RCC 7860 (cell line): ENCODE measurements at regions not wholly inside any gene's neighbourhood (a gene's known extent, or its start where the extent isn't known, plus 50 kb on each side); places are given as distances from the start of the nearest gene placed in this dataset.

Experiments used
- DNase-seq: peaks from one replicate; pipeline ENCODE4 v3.0.0-alpha.2; 2015; ENCODE audit warnings: low spot score
- FAIRE-seq: peaks from 2 replicates; lab custom pipeline; 2012; peaks lifted over from hg19 to GRCh38; lab: Jason Lieb, UNC

DNA sequence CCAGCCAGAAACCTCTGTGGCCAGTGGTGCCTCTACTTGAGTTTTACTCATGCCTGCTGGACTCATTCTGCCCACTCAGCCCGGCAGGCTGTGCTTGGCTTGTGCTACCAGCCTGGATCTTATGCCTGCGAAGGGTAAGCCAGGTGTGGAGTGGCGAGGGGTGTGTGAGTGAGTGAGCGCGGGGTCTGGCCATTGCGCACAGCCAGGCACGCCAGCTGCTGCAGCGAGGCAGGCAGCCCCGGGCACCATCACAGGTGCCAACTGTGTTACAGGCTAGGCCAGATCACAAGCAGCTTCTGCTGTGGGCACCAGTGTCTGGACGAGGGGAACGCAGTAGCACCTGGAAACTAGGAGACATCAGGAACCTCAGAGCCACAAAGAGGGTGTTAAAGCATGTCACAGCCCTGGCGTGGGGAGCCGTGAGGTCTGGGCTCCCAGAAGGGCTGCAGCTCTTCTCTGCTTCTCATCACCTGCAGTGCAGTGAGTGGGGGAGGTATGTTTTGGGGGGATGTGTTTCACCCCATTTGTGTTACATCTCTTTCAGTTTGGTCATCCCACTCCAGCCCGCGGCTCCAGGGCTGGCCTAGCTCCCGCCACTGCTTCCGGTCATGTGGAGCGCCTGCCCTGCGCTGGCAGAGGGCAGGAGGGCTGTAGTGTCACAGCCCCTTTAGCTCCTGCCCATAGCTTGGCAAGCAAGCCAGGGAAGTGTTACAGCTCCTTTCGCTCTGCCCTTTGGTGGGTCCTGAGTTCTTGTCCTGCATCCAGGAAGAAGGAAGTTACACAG, 379.7 kb upstream of the IMPG1 start:
- FAIRE-seq (no peak), DNase-seq (no peak)

DNA sequence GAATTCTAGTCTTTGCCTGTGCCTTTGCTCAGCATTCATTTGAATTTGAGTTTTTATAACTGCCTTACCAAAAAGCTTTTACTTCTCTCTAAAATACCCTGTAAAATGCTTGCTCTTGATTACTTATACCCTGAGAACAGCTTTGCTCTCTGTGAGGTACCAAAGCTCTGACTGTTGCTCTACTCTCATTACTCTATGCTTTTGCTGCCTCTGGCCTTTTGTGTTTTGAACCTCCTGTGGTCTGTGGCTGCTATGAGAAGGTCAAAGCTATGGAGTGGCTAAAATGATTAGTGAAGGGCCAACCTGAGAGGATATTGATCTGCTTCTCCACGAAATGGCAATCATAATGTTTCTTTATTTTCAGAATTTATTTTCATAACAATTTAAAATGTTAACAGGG, 375.6 kb upstream of the IMPG1 start:
- DNase-seq (no peak), FAIRE-seq (no peak)

DNA sequence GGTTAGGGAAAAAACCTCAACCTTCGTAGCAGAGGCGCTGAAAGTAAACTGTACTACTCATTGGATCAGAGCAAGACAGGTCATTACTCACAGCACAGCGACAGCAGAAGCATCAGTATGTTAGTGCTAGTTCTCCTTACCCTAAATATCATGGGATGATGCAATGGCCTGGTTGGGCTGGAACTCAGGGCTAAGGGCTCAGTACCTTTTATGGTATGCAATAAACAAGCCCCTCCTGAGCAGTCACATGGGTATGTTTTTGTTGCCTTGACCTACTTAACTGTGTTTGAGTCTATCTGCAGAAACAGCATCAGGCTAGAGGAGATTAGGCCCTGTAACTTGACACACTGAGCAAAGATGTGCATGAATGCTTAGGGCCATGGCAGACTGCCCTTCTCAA, 369.4 kb upstream of the IMPG1 start:
- DNase-seq (no peak), FAIRE-seq (no peak)

DNA sequence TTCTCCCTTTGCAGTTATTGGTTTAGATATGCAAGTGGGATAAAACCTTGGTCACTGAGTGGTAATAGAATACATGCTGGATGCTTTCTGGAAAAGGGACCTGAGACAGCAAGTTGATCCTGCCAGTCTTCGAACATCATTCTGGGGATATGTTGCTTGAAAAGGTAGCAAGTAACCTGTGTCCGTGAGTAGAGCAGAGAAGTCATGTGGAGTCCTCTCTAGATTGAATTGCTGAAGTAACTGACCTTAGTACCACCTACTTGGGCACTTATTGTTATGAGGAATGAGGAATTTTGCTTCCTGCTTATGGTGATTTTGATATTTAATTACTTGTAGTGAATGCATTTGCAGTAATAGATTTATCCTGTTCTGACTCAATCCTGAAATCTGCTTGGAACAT, 367.3 kb upstream of the IMPG1 start:
- DNase-seq (no peak), FAIRE-seq (no peak)

DNA sequence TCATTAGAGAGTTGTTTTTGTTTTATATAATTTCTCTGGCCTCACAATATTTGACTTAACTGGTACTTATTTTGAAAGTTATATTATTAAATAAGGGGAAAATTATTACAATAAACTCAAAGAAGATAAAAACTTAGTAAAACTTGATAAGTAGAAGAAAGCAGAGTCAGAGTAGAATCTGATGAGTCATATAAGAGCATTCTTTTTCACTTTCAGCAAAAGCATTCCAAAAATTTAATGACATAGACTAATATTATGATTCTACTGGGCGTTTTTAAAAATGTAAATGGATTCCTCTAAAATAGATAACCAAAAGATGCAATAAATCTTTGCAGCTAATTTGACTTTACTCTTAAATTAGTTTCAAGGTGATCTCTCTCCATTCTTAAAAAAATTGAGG, 366.3 kb upstream of the IMPG1 start:
- FAIRE-seq (no peak), DNase-seq (no peak)

DNA sequence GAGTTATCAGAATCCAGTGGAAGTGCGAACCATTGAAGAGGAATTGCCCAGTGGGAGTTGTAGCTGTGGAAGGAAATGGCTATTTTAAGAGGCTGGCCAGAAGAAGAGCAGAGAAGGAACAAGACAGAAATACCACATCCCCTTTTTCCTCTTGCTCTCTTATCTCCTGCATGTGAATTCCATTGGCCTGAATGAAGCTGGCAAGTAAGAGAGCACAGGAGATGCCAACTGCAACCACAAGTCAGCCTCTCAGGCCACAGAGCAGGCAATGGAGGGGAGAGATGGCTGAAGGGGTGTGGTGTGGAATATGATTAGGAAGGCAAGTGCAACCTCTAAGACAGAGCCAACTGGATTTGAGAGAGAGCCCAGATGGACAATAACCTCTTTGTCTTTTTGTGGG, 362.7 kb upstream of the IMPG1 start:
- FAIRE-seq: no peak
- DNase-seq: no peak

DNA sequence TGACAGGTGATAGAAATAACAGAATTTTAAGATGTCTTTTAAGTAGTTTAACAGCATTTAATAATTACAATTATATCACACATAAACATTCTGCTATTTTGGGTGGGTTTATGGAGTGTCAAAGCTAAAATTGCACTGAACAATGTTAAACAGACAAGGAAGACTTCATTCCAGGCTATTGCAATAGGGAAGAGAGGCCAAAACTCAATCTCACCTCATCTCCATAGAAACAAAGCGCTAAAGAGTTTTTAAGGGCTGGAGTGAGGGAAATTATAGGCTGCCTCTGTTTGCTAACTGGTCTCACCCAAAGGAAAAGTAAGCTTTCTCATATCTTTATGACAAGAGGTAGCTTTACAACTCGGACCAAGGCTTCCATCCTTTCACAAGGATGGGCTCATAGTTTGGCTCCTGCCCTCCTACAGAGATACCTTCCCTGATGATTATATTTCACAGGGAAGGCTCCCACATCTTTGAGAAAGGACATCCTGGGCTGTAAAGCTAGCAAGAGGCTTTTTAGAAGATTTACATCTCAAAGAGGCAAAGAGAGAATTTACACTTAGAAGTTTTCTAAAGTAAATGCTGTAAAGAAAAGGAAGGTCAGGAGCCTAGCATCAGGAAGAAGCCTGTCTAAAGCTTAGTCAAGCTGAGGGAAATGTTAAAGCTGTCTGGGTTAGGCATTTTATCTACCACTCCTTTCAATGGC, 350.2 kb upstream of the IMPG1 start:
- no peak for DNase-seq
- FAIRE-seq: no peak

DNA sequence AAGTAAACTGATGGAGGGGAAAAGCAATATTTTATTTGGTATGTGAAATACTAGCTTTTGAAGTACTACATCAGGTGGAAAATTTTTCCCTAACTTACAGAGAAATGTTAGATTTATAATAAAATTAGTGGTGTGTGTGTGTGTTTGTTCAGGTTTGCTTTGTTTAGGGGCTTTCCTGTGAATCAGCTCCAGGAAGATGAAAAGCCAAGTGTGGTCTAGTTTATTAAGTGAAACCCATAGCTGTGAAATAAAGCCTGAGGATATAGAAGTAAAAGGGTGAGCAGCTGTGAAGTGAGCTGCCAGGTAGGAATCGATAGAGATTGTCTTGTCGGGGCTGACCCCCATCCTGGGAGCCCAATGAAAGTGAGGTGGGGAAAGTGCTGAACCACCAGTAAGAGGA, 347.6 kb upstream of the IMPG1 start:
- DNase-seq (no peak), FAIRE-seq (no peak)

DNA sequence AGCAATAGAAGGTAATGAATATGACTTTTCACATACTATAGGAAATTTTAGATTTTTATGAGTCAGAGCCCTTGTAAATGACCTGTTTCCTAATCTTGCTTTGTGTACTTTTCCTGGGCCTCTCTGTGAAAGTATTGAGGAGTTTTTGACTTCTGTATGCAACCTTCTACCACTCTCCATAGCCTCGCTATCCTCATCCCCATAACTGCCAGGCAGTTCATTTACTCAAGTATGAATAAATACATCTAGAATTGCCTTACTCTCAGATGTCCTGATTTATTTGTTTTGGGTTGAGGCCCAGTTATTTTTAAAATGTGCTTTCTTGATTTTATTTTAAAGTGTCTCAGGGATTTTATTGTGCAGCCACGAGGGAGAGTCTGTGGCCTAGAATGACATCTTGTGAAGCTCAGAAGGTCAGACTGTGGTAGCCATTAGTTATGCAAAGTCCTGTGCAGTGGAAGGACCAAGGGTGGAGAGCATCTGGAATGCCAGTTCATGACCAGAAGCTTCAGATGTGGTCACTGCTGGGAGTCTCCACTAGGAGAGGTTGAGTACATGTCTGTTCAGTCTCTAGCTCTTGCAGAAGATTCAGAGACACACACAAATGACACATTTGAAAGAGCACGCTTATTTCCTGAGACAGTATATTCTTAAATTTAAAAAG, 346.2 kb upstream of the IMPG1 start:
- DNase-seq (no peak), FAIRE-seq (no peak)

DNA sequence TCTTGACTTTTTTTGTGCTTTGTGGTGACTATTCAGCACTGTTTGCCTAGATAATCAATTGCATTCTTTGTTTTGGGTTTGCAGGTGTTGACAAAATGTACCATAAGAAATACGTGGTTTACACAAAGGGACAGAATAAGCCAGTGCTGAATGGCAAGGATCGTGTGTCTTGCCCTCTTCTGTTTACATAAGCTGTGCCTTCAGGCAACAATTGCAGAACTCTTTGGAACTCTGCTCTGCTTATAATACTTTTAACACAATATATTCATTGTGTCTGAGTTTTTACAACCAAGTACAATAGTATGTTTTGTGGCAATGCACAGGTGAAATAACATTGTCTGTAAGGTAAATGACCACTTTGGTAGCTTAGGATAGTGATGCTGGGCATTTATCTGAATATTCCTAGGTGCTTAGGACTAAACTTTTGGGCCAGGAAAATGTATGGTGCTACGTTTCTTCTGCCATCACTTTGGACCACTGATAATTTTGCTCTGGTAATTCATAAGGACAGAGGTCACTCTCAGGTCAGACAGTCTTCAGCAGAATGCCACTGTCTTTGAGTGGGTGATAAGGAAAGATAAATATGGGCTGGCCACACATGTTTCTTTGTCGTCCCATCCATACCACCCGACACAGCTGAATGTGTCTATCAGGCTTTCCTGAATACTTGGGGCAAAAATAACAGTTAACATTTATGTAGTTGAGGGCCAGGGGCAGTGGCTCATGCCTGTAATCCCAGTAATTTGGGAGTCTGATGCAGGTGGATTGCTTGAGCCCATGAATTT, 344.6 kb upstream of the IMPG1 start:
- no peak for DNase-seq
- FAIRE-seq: no peak

DNA sequence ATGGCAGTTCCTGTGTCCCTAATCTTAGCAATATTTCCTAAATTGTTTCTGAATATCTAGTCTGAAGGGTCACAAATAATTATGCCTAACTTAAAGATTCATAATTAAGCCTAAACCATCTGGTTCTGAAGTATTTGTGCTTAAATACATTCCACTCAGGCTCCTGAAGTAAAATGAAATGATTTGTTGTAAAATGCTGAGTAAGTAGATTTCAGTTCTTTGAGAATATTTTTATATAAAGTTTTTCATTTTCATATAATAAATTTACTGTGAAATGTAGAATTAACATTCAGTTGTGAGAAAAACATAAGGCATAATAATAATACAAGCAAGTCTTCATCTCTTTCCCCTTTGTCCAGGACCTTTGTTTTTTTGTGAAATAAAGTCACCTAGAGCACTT, 330.6 kb upstream of the IMPG1 start:
- DNase-seq: no peak
- FAIRE-seq: no peak

DNA sequence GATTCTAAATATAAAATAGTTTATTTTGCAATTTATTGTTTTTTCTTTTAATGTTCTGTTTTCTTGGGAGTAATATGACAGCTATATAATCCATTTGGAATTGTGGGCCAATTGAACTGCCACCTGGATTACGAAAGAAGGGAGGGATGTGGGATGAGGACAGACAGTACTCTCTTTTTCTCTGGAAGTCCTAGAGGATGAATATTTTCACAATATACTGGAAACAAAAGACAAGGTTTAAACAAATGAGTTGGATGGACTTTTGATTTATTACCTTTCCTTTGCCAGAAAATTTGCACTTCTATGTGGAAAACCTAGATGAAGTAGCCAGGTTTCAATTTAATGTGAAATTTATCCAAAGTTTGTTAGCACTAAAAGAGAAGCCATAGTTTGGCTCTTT, 325.5 kb upstream of the IMPG1 start:
- FAIRE-seq (no peak), DNase-seq (no peak)

DNA sequence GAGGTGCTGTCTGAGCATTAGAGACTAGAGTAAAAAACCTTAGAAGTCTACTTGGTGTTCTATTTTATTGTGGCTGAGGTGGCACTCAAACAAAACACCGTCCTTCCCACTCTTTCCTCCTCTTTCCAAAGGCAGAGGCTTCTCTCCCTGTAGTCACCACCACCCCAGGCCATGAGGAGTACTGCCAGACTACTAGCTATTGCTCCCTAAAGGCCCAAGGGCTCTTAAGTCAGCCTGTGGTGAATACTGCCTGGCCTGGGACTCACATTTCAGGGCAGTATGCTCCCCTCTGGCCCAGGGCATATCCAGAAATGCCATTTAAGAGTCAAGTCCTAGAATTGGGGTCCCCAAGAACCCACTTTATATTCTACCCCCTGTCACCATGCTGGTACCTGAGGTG, 309.7 kb upstream of the IMPG1 start:
- FAIRE-seq: no peak
- DNase-seq: no peak

DNA sequence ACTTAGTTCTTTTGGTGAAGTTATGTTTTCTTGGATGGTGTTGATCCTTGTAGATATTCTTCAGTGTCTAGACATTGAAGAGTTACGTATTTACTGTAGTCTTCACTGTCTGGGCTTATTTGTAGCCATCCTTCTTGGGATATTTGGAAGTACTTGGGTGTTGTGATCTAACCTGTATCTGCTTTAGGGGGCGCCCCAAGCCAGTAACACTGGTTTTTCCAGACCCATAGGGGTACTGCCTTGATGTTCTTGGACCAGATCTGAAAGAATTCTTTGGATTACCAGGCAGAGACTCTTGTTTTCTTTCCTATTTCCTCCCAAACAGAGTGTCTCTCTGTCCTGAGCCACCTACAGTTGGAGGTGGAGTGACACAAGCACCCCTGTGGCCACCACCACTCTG, 309.1 kb upstream of the IMPG1 start:
- FAIRE-seq (no peak), DNase-seq (no peak)

DNA sequence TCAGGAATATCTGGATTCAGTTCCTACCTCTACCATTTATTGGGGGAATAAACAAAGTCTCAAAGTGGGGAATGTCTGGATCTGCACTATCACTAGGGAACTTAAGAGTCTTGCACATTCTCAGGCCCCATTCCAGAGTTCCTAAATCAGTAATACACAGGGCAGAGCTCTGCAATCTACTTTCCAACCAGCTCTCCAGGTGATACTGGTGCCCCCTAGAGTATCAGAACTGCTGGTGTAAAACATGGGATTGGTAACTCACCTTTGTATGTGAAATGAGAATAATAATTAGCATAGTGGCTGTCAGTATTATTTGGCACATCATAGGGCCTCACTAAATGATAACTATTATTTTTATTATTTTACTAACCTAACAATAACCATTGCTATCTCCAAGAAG, 278.8 kb upstream of the IMPG1 start:
- no peak for FAIRE-seq

DNA sequence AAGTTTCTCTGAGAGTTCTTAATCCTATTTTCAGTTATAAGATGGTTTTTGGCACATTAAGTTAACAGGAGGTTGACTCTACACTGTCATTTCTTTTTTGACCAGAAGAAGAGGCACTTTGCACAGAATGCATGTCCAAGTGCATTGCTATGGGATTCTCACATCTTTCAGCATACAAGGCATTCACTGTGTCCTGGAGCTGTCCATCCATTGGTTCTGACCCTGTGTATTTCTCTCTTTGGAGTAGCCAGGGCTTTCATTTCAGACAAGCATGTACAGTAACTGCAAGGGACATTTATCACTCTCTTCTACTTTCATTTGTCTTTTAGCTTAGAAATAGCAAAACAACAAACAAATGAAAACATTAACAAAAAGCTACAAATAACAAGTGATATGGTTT, 275.1 kb upstream of the IMPG1 start:
- no peak for FAIRE-seq
- DNase-seq: no peak

More for the DNA sequence above, 278.8 kb upstream of the IMPG1 start:
- no peak for DNase-seq

DNA sequence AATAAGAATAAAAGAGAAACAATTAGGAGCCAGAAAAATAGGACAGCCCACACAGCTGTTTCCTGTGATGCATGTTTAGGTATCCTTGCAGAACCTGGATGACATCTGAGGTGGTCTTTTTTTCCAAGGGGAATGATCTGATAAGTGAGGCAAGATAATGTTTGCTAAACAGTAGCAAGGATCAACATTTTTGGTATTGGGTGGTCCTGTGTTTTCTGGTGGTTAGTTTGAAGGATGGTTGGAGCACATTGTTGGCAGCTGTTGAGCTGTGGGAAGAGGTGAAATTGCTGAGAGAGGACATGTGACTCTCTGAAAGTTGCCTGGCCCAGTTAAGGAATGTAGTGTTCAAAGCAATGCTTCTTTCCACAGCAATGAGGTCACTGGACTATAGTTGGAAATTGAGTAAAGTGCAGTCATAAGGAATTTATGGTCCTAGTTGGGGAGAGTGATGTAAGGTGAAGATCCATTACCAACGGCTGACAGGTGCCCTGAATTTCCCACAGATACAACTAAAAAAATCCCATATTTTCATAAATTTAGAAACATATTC, 270.2 kb upstream of the IMPG1 start:
- FAIRE-seq: no peak
- DNase-seq: no peak

DNA sequence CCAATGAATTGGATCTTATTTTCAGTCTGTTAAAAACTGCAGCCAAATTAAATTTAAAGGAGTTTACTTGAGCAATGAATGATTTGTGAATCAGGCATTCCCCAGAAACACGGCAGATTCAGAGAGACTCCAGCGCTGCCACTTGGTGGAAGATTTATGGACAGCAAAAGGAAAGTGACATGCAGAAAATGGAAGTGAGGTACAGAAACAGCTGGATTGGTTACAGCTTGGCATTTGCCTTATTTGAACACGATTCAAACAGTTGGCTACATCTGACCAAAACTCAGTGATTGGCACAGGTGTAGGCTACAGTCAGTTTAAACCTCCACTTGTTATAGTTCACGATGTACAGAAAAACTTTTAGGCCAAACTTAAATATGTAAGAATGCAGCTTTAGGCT, 257.6 kb upstream of the IMPG1 start:
- FAIRE-seq: no peak
- no peak for DNase-seq

DNA sequence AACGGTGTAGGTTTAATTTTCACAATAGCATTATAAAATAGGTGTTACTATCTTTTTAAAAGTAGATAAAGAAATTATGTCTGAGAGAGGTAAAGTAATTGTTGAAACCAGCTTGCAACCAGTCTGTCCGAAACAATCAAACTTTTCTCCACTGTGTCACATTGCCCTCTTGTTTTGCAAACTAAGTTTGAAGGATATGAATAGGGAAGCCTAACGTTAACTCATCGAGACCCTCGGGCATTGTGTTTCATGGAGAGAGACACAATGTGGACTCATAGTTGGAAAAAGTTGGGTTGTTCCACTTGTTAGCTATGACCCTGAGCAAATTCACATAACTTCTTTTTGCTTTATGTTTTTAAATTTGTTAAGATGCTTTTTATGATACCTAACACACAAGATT, 254.4 kb upstream of the IMPG1 start:
- FAIRE-seq: no peak
- no peak for DNase-seq
